IMR-90 (cell line): ENCODE measurements at regions not wholly inside any gene's neighbourhood (a gene's known extent, or its start where the extent isn't known, plus 50 kb on each side); places are given as distances from the start of the nearest gene placed in this dataset.
A peak's percentile ranks its signal among the peaks of the same experiment; 100 is the strongest.

Experiments
- ATAC-seq: fragments of 200-7000 bp; cut with Tn5 transposase; 2 replicates; pipeline ENCODE4 v1.9.1; 2020; ENCODE audit warnings: low read depth, mild to moderate bottlenecking, moderate library complexity
- BruUV-seq: library from RNA; stranded (reverse); fragments of 400-500 nt; replicated peaks from 2 replicates; lab custom pipeline; 2021; lab: Mats Ljungman, UMichigan
- CTCF ChIA-PET: fragments of 300-600 bp; formaldehyde crosslinking; extraction: SDS; loops from one replicate; lab custom pipeline; 2021; ENCODE audit warnings: antibody characterized with exemption; lab: Yijun Ruan, JAX
- POLR2A ChIA-PET: fragments of 300-600 bp; sonication (Branson Sonifier 250); formaldehyde crosslinking; loops from one replicate; lab custom pipeline; 2022; ENCODE audit warnings: antibody characterized with exemption; ENCODE audit not compliant: unreplicated experiment; lab: Charles Lee
- DNase-seq: peaks from one replicate; pipeline ENCODE4 v3.0.0; 2013
- H2AFZ ChIP-seq: replicated peaks from 2 replicates; pipeline ENCODE3; 2013; ENCODE audit warnings: low read length, mild to moderate bottlenecking; ENCODE audit not compliant: poor library complexity
- H2AK5ac ChIP-seq: 2 replicates; pipeline ENCODE4 v1.6.1; 2013; ENCODE audit warnings: low read depth, low read length, inconsistent platforms
- H2AK9ac ChIP-seq: replicated peaks from 2 replicates; pipeline ENCODE3; 2013; ENCODE audit warnings: mild to moderate bottlenecking, low read depth, low read length, moderate library complexity; ENCODE audit not compliant: poor library complexity
- H2BK120ac ChIP-seq: 2 replicates; pipeline ENCODE4 v1.6.1; 2013; ENCODE audit warnings: low read depth, low read length, inconsistent platforms
- H2BK15ac ChIP-seq: 3 replicates; pipeline ENCODE4 v1.6.1; 2013; ENCODE audit warnings: low read depth, low read length, inconsistent platforms
- H2BK20ac ChIP-seq: 2 replicates; pipeline ENCODE4 v1.6.1; 2013; ENCODE audit warnings: low read depth, mild to moderate bottlenecking, inconsistent platforms, low read length, moderate library complexity
- H2BK5ac ChIP-seq: 2 replicates; pipeline ENCODE4 v1.6.1; 2013; ENCODE audit warnings: mild to moderate bottlenecking, low read depth, low read length, inconsistent platforms; ENCODE audit not compliant: poor library complexity, severe bottlenecking
- H3K14ac ChIP-seq: replicated peaks from 2 replicates; pipeline ENCODE4 v1.6.1; 2013; ENCODE audit warnings: low read depth, low read length, inconsistent platforms
- H3K18ac ChIP-seq: 2 replicates; pipeline ENCODE4 v1.6.1; 2013; ENCODE audit warnings: low read depth, low read length, control low read depth
- H3K23ac ChIP-seq: 2 replicates; pipeline ENCODE4 v1.6.1; 2013; ENCODE audit warnings: low read depth, low read length, inconsistent platforms
- H3K27ac ChIP-seq: 2 replicates; pipeline ENCODE4 v1.5.1; 2013; ENCODE audit warnings: mild to moderate bottlenecking, control low read depth, low read length; ENCODE audit not compliant: insufficient read depth
- H3K27me3 ChIP-seq: 2 replicates; pipeline ENCODE4 v1.6.1; 2013; ENCODE audit warnings: low read length; ENCODE audit not compliant: control insufficient read depth, insufficient read depth
- H3K36me3 ChIP-seq: 2 replicates; pipeline ENCODE4 v1.6.1; 2013; ENCODE audit warnings: low read length, mixed read lengths; ENCODE audit not compliant: control insufficient read depth, insufficient read depth
- H3K4ac ChIP-seq: 2 replicates; pipeline ENCODE4 v1.6.1; 2013; ENCODE audit warnings: low read depth, low read length, inconsistent platforms
- H3K4me1 ChIP-seq: 2 replicates; pipeline ENCODE4 v1.6.1; 2013; ENCODE audit warnings: low read length, mixed read lengths; ENCODE audit not compliant: control insufficient read depth, insufficient read depth
- H3K4me2 ChIP-seq: 2 replicates; pipeline ENCODE4 v1.6.1; 2013; ENCODE audit warnings: low read depth, mild to moderate bottlenecking, control low read depth, low read length, moderate library complexity
- H3K4me3 ChIP-seq: 2 replicates; pipeline ENCODE4 v1.5.1; 2013; ENCODE audit warnings: low read depth, mild to moderate bottlenecking, control low read depth, low read length, moderate library complexity; ENCODE audit not compliant: insufficient read depth
- H3K56ac ChIP-seq: 2 replicates; pipeline ENCODE4 v1.6.1; 2013; ENCODE audit warnings: low read length, inconsistent platforms; ENCODE audit not compliant: insufficient read depth; ENCODE audit errors: extremely low read depth
- H3K79me1 ChIP-seq, 2 experiments: 2 replicates each; pipeline ENCODE4 v1.6.1; 2013; ENCODE audit warnings: low read length in 2 of 2, inconsistent platforms in 1 of 2, low read depth in 1 of 2
- H3K9ac ChIP-seq: 2 replicates; pipeline ENCODE4 v1.6.1; 2013; ENCODE audit warnings: low read depth, low read length, control low read depth
- H3K9me1 ChIP-seq: 2 replicates; pipeline ENCODE4 v1.6.1; 2013; ENCODE audit warnings: low read length, inconsistent platforms; ENCODE audit not compliant: insufficient read depth
- H3K9me3 ChIP-seq: 2 replicates; pipeline ENCODE4 v1.6.1; 2013; ENCODE audit warnings: low read length; ENCODE audit not compliant: control insufficient read depth, insufficient read depth
- H4K20me1 ChIP-seq: 2 replicates; pipeline ENCODE4 v1.6.1; 2013; ENCODE audit warnings: low read length, inconsistent platforms; ENCODE audit not compliant: insufficient read depth
- H4K5ac ChIP-seq: 2 replicates; pipeline ENCODE4 v1.6.1; 2013; ENCODE audit warnings: mild to moderate bottlenecking, low read depth, low read length, control low read depth
- H4K8ac ChIP-seq, 2 experiments: 2 replicates each; pipeline ENCODE4 v1.6.1; 2013; ENCODE audit warnings: low read depth in 2 of 2, low read length in 2 of 2, control low read depth in 1 of 2, inconsistent platforms in 1 of 2
- H4K91ac ChIP-seq: 2 replicates; pipeline ENCODE4 v1.6.1; 2013; ENCODE audit warnings: low read depth, low read length, inconsistent platforms; ENCODE audit not compliant: insufficient read depth
- BHLHE40 ChIP-seq: fragments of 150-350 bp; IDR thresholded peaks from 2 replicates; pipeline ENCODE4 v1.6.1; 2016; ENCODE audit warnings: mild to moderate bottlenecking, low read depth, low read length
- CEBPB ChIP-seq: IDR thresholded peaks from 2 replicates; pipeline ENCODE4 v1.6.1; 2012; ENCODE audit warnings: low read depth, low read length, improper control_type of control experiment
- CHD1 ChIP-seq: IDR thresholded peaks from 2 replicates; pipeline ENCODE4 v1.6.1; 2012; ENCODE audit warnings: low read depth, low read length, improper control_type of control experiment
- ELK1 ChIP-seq: fragments of 150-350 bp; IDR thresholded peaks from 2 replicates; pipeline ENCODE4 v1.6.1; 2016; ENCODE audit warnings: low read depth, mild to moderate bottlenecking, low read length, moderate library complexity, borderline replicate concordance
- MAFK ChIP-seq: IDR thresholded peaks from 2 replicates; pipeline ENCODE4 v1.6.1; 2012; ENCODE audit warnings: low read depth, low read length, improper control_type of control experiment
- MXI1 ChIP-seq: IDR thresholded peaks from 2 replicates; pipeline ENCODE4 v1.6.1; 2012; ENCODE audit warnings: low read depth, mild to moderate bottlenecking, low read length, moderate library complexity, borderline replicate concordance
- NFE2L2 ChIP-seq: fragments of 150-350 bp; IDR thresholded peaks from 2 replicates; pipeline ENCODE4 v1.6.1; 2016; ENCODE audit warnings: low read depth, mild to moderate bottlenecking, low read length
- RFX5 ChIP-seq: IDR thresholded peaks from 2 replicates; pipeline ENCODE4 v1.8.0; 2012; ENCODE audit warnings: low read depth, mild to moderate bottlenecking, low read length, moderate library complexity
- USF2 ChIP-seq: fragments of 150-350 bp; IDR thresholded peaks from 2 replicates; pipeline ENCODE4 v1.6.1; 2017; ENCODE audit warnings: mild to moderate bottlenecking, antibody characterized with exemption, low read length, low read depth
- WGBS, 2 experiments: methylation state at CpG; one replicate each; pipeline versions ENCODE4 v1.1.5 to v1.1.7; 2013; ENCODE audit warnings: missing lambda C conversion rate in 2 of 2; ENCODE audit not compliant: insufficient read length in 1 of 2; ENCODE audit errors: extremely low coverage in 2 of 2; 5-methylcytosine and 5-hydroxymethylcytosine counted together
- dilution Hi-C: fragments of 300-500 bp; cut with HindIII; formaldehyde crosslinking; loops from one replicate; pipeline ENCODE4 v1.14.3; 2018; ENCODE audit warnings: low sequenced_read_pairs; ENCODE audit not compliant: unreplicated experiment
- in situ Hi-C: fragments of 300-500 bp; cut with MboI; formaldehyde crosslinking; loops from 3 replicates; pipeline ENCODE4 v1.14.3; 2019; ENCODE audit warnings: low sequenced_read_pairs, inconsistent platforms, mixed read lengths
- intact Hi-C: fragments of 100-400 bp; cut with micrococcal nuclease; formaldehyde crosslinking; loops from 2 replicates; pipeline ENCODE4 v1.10.0; 2022

DNA sequence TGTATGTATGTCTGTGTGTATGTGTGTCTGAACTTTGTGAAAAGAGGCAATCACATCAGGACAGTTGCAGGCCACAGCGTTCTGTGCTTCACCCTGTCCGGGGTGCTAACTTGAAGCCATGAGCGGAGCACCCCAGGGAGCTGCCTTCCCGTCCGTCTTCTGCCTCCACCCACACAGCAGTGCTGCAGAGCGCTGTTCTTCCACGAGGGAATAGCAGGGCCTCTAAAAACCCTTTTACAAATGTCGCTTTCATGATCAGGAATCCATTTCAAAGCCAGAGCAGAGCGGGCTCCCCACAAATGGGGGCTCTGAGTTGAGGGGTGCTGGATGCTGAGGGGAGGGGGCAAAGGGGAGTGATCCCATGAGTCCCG, 131.5 kb downstream of the RNASET2 start:
- Histone ChIP-seq H2AK9ac (no peak overlapping the region), H4K20me1 (no peaks in the 10 kb centered on the region), H3K79me1 (no peaks in the 10 kb centered on the region), H3K36me3 (no peaks in the 10 kb centered on the region), H3K14ac (no peak overlapping the region), H2AK5ac (no peak overlapping the region), H2BK20ac (no peak overlapping the region), H4K8ac (no peak overlapping the region), H3K9me3 (no peaks in the 10 kb centered on the region), H3K27me3 (no peaks in the 10 kb centered on the region), H4K5ac (no peak overlapping the region), H3K9me1 (no peaks in the 10 kb centered on the region), H3K23ac (no peak overlapping the region), H3K4me1 (no peaks in the 10 kb centered on the region), H2BK5ac (peak overlapping the region; percentile 84), H3K4me2 (no peak overlapping the region), H4K91ac (no peak overlapping the region), H3K4ac (no peak overlapping the region), H3K27ac (no peak overlapping the region), H2AFZ (no peak overlapping the region), H2BK120ac (no peak overlapping the region), H3K18ac (no peak overlapping the region), H3K56ac (no peak overlapping the region), H3K9ac (no peak overlapping the region), H3K4me3 (no peak overlapping the region), H2BK15ac (no peak overlapping the region)
- CTCF ChIA-PET: no interaction called here
- in situ Hi-C loops (no loop called here), dilution Hi-C loops (no loop called here), intact Hi-C loops (no loop called here)
- no peak for DNase-seq
- TF ChIP-seq MXI1 (no peak), RFX5 (no peak), CHD1 (no peak), BHLHE40 (no peak), MAFK (no peak), ELK1 (no peak), CEBPB (no peak), NFE2L2 (no peak), USF2 (no peak)
- ATAC-seq: no peak
- WGBS, 2 experiments: 33% methylated on average over 1 of the region's 10 CpGs; no CpG with 5 or more reads in 1 of the 2 experiments
- no TSS peak for BruUV-seq
- POLR2A ChIA-PET: no interaction called here
